Cerebellar nuclear complex (tissue), 1 donor: ENCODE measurements at regions not wholly inside any gene's neighbourhood (a gene's known extent, or its start where the extent isn't known, plus 50 kb on each side); places are given as distances from the start of the nearest gene placed in this dataset.
"Not testable (repeated sequence)": the region's sequence is repeated elsewhere in the genome, so short reads cannot be mapped to it uniquely, and the experiment has no call there.

Source experiments
- DNase-seq, 2 experiments: peaks; one replicate each; lab custom pipeline; 2025; lab: John Stamatoyannopoulos, UW

DNA sequence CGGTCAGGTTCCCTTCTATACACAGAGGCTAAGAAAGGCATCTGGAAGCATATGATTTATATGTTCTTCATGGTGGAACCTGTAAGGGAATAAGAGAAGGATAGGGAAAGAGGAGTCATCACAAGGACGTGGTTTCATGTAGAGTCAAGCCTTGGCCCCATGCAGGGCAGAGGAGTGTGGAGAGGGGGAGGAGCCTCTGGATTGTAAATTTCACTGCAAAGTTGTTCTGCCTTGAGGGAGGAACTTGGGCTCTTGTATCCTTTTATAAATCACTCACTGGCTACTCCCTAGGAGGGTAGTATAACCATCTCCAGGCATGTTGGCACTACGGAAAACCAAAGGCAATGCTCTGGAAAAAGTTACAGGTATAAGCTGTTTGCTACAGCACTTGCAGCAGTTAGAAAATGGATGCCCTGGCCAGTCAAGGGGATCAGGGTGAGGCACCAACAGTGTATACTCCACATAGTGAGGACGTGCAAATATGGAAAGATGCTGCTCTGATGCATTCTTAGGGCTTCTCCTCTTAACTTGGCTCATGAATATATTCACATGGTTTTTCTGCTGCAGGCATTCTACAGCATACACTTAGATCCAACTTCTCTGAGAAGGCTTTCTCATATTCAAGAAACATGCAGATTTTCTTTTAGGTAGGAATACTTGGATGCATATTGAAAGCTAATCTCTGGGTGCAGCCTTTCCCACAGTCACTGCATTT is 60.3 kb upstream of the ZNF81 start:
- DNase-seq: no peak

DNA sequence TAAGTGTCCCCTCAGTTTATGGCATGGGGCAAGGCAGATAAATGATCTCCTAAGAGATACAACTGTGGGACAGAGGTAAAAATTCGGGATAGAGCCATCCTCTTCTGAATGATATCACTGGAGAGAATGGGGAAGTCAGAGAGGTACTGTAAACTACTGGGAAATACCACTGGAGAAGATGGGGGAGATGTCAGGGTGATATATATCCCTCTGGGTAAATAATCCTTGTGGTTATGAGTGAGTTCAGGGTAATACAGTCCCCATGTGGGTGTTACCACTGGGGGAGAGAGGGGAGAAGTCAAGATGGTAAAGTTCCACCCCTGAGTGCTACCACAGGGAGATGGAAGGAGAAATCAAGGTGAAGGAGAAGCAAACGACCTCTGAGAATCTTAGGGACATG is 63.9 kb upstream of the ZNF81 start:
- DNase-seq: no peak

- no peak for DNase-seq
Measured at GRCh38 chrX:47771473-47771872, 65.2 kb upstream of the ZNF81 start.

- not testable (repeated sequence) for DNase-seq
Measured at GRCh38 chrX:47762826-47763225, 73.9 kb upstream of the ZNF81 start.

DNA sequence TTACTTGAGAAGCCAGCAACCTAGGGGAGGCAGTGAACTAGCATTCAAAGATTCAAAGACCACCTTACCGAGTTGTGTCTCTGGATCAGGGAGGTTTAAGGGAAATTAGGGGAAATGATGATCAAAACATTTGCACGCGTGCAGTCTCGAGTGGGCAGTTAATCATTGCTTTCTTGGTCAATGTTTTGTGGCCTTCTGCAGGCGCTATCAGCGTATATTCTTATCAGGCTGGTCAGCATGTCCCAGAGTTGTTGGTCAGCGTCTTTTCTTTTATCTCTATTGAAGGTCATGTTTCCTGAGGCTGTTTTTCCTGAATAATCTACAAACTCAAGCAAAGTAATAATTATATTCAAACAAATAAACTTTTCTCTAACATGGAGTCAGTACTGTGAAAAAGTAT is 84.0 kb upstream of the ZNF81 start:
- DNase-seq: no peak

- no peak for DNase-seq
Measured at GRCh38 chrX:47751670-47752069, 85.0 kb upstream of the ZNF81 start.

DNA sequence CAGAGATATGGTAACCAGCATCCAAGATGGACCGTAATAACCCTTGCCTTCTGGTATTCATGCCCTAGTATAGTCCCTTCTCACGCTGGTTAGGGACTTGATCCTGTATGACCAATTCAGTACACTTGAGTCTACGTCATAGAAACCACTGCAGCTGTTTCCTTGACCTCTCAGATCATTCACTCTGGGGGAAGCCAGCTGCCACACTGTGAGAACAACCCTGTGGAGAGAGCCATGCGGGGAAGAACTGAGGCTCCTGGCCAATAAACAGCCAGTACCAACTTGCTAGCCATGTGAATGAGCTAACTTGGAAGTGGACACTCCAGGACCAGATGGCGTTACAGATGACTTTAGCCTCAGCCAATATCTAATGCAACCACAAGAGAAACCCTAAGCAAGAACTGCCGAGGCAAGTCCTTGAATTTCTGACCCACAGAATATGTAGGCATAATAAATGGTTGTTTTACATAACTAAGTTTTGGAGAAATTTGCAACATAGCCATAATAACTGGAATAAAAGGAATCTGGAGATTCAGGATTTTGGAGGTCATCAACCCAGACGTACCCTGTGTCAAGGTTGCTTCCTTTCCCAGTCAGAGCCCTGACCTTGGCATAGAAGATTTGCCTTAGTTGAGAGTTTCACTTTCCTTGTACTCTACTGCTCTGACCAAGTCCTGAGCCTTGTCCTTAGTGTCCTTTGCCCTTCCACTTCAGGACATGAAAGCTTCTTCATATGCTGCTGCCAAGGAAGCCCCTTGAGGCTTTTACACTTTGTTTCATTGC is 87.3 kb upstream of the ZNF81 start:
- DNase-seq: peak; percentile 12 to 25

- DNase-seq: no peak
Measured at GRCh38 chrX:47748576-47748975, 88.1 kb upstream of the ZNF81 start.

DNA sequence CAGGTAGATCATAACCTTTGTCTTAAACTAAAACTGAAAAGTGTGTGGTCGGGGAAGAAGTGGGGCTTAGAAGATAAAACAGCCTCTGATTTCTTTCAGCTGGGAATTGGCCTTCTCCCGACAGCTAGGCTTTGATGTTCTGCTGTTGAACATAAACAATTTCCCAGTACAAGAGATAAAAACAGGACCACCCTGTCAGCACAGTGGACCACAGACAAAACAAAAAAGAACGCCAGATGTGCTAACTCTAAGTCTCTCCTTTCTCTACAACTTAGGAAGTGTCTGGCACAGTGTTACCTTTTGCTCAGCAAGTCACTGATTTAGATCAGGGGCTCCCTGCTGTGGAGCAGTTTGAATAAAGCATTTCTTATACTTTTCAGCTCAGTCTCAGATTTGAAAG is 87.5 kb upstream of the UXT start:
- no peak for DNase-seq

DNA sequence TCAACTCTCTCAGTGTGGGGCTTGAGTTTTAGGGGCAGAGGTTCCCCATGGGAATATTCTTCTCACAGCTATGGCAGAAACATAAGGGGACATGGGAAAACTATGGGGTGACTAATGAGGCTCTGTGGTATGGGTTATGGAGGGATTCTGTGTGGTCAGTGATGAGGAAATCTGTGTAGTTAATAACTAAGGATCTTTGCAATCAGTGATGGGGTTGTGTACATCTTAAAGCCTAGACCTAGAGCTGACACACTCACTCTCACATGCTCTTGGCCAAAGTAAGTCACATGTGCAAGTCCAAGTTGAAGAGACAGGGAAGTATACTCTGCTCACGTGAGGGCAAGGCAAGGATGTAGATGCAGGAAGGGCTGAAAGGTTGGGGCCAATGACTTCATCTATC is 86.4 kb upstream of the UXT start:
- DNase-seq: no peak

- no peak for DNase-seq
Measured at GRCh38 chrX:47743504-47743903, 84.5 kb upstream of the UXT start.

DNA sequence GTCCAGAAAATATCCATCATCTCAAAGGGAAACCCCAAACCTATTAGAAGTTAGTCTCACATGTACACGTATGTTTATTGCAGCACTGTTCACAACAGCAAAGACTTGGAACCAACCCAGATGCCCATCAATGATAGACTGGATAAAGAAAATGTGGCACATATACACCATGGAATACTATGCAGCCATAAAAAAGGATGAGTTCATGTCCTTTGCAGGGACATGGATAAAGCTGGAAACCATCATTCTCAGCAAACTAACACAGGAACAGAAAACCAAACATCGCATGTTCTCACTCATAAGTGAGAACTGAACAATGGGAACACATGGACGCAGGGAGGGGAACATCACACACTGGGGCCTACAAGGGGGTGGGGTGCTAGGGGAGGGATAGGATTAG is 79.9 kb upstream of the UXT start:
- not testable (repeated sequence) for DNase-seq

DNA sequence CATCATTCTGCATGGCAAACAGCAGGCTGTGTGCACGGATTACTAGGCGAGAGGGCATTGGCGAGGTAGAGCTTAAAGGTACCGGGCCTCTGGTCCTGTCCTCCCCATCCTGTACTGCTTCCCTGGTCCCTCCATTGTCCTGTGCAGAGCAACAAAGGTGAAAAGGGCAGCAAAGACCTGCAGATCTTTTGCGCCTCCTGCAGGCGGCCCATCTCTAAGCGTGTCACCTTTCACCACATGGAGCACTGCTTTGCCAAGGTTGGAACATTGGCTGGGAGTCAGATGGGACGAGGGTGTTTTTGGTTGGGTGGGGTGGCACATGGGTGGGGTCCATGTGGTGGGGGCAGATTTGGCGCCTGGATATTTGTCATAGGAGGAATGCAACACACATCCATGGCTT is 64.7 kb upstream of the UXT start:
- DNase-seq: no peak

DNA sequence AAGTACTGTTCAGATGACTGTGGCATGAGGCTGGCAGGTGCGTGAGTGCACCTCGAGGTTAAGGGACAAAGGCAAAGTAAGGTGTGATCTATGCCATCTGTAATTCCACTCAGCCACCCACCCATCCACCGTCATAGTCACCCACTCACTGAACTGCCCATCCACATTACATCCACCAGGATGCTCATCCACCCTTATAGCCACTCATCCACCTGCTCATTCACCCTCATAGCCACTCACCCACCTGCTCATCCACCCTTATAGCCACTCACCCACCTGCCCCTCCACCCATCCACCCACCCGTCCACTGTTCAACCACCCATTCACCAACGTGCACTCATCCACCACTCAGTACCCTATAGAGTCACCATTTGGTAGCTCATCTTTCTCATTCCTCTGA is 64.1 kb upstream of the UXT start:
- no peak for DNase-seq

- no peak for DNase-seq
Measured at GRCh38 chrX:47722260-47722659, 63.3 kb upstream of the UXT start.

DNA sequence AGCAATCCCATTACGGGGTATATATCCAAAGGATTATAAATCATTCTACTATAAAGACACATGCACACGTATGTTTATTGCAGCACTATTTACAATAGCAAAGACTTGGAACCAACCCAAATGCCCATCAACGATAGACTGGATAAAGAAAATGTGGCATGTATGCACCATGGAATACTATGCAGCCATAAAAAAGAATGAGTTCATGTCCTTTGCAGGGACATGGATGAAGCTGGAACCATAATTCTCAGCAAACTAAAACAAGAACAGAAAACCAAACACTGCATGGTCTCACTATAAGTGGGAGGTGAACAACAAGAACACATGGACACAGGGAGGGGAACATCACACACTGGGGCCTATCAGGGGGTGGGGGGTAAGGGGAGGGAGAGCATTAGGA is 56.1 kb upstream of the UXT start:
- DNase-seq: not testable (repeated sequence)

GRCh38 chrX:47712675-47713074 is 53.7 kb upstream of the UXT start:
- not testable (repeated sequence) for DNase-seq

- DNase-seq: no peak
Measured at GRCh38 chrX:47710252-47710651, 51.3 kb upstream of the UXT start.
